ENCODE measurements at regions not wholly inside any gene's neighbourhood (a gene's known extent, or its start where the extent isn't known, plus 50 kb on each side); places are given as distances from the start of the nearest gene placed in this dataset.
A peak's percentile ranks its signal among the peaks of the same experiment; 100 is the strongest.

DNA sequence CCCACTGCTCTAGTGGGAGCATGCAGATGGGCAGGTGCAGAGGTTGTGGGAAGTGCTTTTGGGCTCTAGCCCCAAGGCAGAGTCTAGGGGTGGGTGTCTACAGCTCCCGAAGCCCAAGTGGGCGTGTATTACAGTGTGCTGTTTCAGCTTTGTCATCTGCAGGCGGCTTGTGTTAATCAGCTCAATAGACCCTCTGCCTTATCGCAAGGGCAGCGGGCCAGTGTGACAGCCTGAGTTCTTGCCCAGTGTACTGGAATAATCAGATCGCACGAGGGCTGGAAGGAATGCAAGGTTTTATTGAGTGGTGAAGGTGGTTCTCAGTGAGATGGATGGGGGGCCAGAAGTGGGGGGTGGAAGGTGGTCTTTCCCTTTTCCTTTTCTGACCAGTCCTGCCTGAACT is 529.4 kb upstream of the AMOT start:
- no peaks in the 10 kb centered on the region for H3K36me3 Mint-ChIP-seq
- no peak overlapping the region for H3K27ac Mint-ChIP-seq
- Histone ChIP-seq H3K4me3 (ENCODE audit: low read length) (no peak overlapping the region), H3K27ac (ENCODE audit: low read depth, low read length) (no peak overlapping the region), H3K36me3 (ENCODE audit: insufficient read depth, low read length) (no peaks in the 10 kb centered on the region), H3K9me3 (ENCODE audit: low read length) (no peaks in the 10 kb centered on the region), H3K27me3 (ENCODE audit: insufficient read depth, low read length, poor library complexity, severe bottlenecking) (no peaks in the 10 kb centered on the region), H3K4me1 (ENCODE audit: insufficient read depth, low read length) (no peaks in the 10 kb centered on the region)
- H3K4me1 Mint-ChIP-seq = no peaks in the 10 kb centered on the region
- POLR2A ChIA-PET = no interaction called here
- CTCF ChIA-PET = no interaction called here
- H3K4me3 Mint-ChIP-seq = no peak overlapping the region
- H3K9me3 Mint-ChIP-seq = peaks cover 0 to 5% (median 0%) of the 10 kb centered on the region in 5 donors
- no peak for DNase-seq
- H3K27me3 Mint-ChIP-seq = no peaks in the 10 kb centered on the region

DNA sequence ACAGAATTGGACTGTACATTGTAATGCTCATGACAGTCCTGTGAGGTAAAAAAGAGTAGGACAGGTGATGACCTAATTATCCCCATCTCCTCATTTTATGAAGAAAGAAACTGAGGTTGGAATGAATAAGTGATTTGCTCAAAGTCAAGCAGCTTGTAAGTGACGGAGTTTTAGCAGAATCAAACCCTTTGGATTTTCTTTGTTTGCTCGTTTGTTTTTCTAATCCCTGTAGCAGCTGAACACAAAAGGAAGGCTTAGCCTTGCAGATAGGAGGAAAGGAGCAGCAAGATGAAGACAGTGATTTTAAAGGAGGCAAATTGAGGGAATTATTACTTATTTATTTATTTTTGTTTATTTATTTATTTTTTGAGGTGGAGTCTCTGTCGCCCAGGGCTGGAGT is 528.4 kb upstream of the AMOT start:
- Histone ChIP-seq H3K27me3 (ENCODE audit: insufficient read depth, low read length, poor library complexity, severe bottlenecking) (no peaks in the 10 kb centered on the region), H3K36me3 (ENCODE audit: insufficient read depth, low read length) (no peaks in the 10 kb centered on the region), H3K9me3 (ENCODE audit: low read length) (no peaks in the 10 kb centered on the region), H3K4me3 (ENCODE audit: low read length) (no peak overlapping the region), H3K4me1 (ENCODE audit: insufficient read depth, low read length) (no peaks in the 10 kb centered on the region), H3K27ac (ENCODE audit: low read depth, low read length) (no peak overlapping the region)
- Mint-ChIP-seq H3K4me3 (no peak overlapping the region), H3K27ac (no peak overlapping the region), H3K27me3 (peaks cover 0 to 2% of the 10 kb centered on the region in 2 donors), H3K36me3 (no peaks in the 10 kb centered on the region), H3K9me3 (peaks cover 0 to 8% (median 2%) of the 10 kb centered on the region in 5 donors), H3K4me1 (no peaks in the 10 kb centered on the region)
- POLR2A ChIA-PET = no interaction called here
- DNase-seq = no peak
- CTCF ChIA-PET = no interaction called here

- H3K9me3 ChIP-seq (ENCODE audit: low read length) = no peaks in the 10 kb centered on the region
- no peaks in the 10 kb centered on the region for H3K4me1 ChIP-seq (ENCODE audit: insufficient read depth, low read length)
- Mint-ChIP-seq H3K27ac (no peak overlapping the region), H3K4me3 (no peak overlapping the region), H3K36me3 (no peaks in the 10 kb centered on the region), H3K9me3 (peaks cover 0 to 3% (median 0%) of the 10 kb centered on the region in 5 donors), H3K4me1 (no peaks in the 10 kb centered on the region), H3K27me3 (peaks cover 0 to 3% of the 10 kb centered on the region in 2 donors)
- no peaks in the 10 kb centered on the region for H3K27me3 ChIP-seq (ENCODE audit: insufficient read depth, low read length, poor library complexity, severe bottlenecking)
- DNase-seq = no peak
- H3K27ac ChIP-seq (ENCODE audit: low read depth, low read length) = no peak overlapping the region
- H3K4me3 ChIP-seq (ENCODE audit: low read length) = no peak overlapping the region
- ChIA-PET CTCF (no interaction called here), POLR2A (no interaction called here)
- no peaks in the 10 kb centered on the region for H3K36me3 ChIP-seq (ENCODE audit: insufficient read depth, low read length)
These were observed 512.5 kb upstream of the AMOT start for GRCh38 chrX:113353134-113353533.

GRCh38 chrX:113330416-113330815 is 489.8 kb upstream of the AMOT start:
- no peaks in the 10 kb centered on the region for H3K27me3 ChIP-seq (ENCODE audit: insufficient read depth, low read length, poor library complexity, severe bottlenecking)
- CTCF ChIA-PET = no interaction called here
- no peaks in the 10 kb centered on the region for H3K27me3 Mint-ChIP-seq
- no peak overlapping the region for H3K27ac ChIP-seq (ENCODE audit: low read depth, low read length)
- no peaks in the 10 kb centered on the region for H3K36me3 Mint-ChIP-seq
- no peaks in the 10 kb centered on the region for H3K4me1 Mint-ChIP-seq
- no peak overlapping the region for H3K27ac Mint-ChIP-seq
- peaks cover 0 to 3% (median 0%) of the 10 kb centered on the region in 5 donors for H3K9me3 Mint-ChIP-seq
- no peak overlapping the region for H3K4me3 ChIP-seq (ENCODE audit: low read length)
- no peak for DNase-seq
- no peaks in the 10 kb centered on the region for H3K36me3 ChIP-seq (ENCODE audit: insufficient read depth, low read length)
- no peaks in the 10 kb centered on the region for H3K4me1 ChIP-seq (ENCODE audit: insufficient read depth, low read length)
- POLR2A ChIA-PET = no interaction called here
- no peak overlapping the region for H3K4me3 Mint-ChIP-seq
- H3K9me3 ChIP-seq (ENCODE audit: low read length) = no peaks in the 10 kb centered on the region

GRCh38 chrX:113315927-113316326 is 475.3 kb upstream of the AMOT start:
- Mint-ChIP-seq H3K4me3 (no peak overlapping the region), H3K27ac (no peak overlapping the region), H3K27me3 (no peaks in the 10 kb centered on the region), H3K36me3 (no peaks in the 10 kb centered on the region), H3K4me1 (peaks cover 0 to under 1% (median 0%) of the 10 kb centered on the region in 3 donors), H3K9me3 (peaks cover 0 to 4% (median 0%) of the 10 kb centered on the region in 5 donors)
- H3K27ac ChIP-seq (ENCODE audit: low read depth, low read length) = no peak overlapping the region
- DNase-seq = no peak
- no peaks in the 10 kb centered on the region for H3K36me3 ChIP-seq (ENCODE audit: insufficient read depth, low read length)
- no peaks in the 10 kb centered on the region for H3K27me3 ChIP-seq (ENCODE audit: insufficient read depth, low read length, poor library complexity, severe bottlenecking)
- ChIA-PET POLR2A (no interaction called here), CTCF (no interaction called here)
- no peak overlapping the region for H3K4me3 ChIP-seq (ENCODE audit: low read length)
- H3K4me1 ChIP-seq (ENCODE audit: insufficient read depth, low read length) = no peaks in the 10 kb centered on the region
- no peaks in the 10 kb centered on the region for H3K9me3 ChIP-seq (ENCODE audit: low read length)

DNA sequence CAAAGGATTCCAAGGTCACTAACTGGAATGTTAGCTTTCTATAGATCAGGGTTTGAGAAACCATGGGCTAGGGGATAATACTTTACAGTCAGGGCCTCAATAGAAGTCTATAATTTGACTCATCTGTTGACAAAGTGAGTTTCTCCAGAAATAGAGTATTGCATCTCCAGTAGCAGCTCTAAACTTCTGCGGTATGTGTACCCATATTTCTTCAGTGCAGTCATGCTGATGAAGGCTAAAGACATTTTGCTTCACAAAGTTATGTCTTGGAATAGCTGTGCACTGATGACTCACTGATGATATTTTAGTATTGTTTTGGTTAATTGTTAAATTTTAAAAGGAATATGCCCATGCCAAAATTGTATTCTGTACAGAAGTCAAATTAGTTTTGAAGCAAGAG is 464.9 kb upstream of the AMOT start:
- Mint-ChIP-seq H3K9me3 (peaks cover 0 to 2% (median 0%) of the 10 kb centered on the region in 5 donors), H3K4me1 (no peaks in the 10 kb centered on the region), H3K36me3 (no peaks in the 10 kb centered on the region), H3K27ac (no peak overlapping the region), H3K4me3 (no peak overlapping the region), H3K27me3 (peaks cover 0 to 4% of the 10 kb centered on the region in 2 donors)
- H3K4me3 ChIP-seq (ENCODE audit: low read length) = no peak overlapping the region
- H3K27ac ChIP-seq (ENCODE audit: low read depth, low read length) = no peak overlapping the region
- H3K27me3 ChIP-seq (ENCODE audit: insufficient read depth, low read length, poor library complexity, severe bottlenecking) = no peaks in the 10 kb centered on the region
- H3K9me3 ChIP-seq (ENCODE audit: low read length) = no peaks in the 10 kb centered on the region
- H3K4me1 ChIP-seq (ENCODE audit: insufficient read depth, low read length) = no peaks in the 10 kb centered on the region
- CTCF ChIA-PET = no interaction called here
- no peaks in the 10 kb centered on the region for H3K36me3 ChIP-seq (ENCODE audit: insufficient read depth, low read length)
- no peak for DNase-seq
- POLR2A ChIA-PET = no interaction called here

- H3K27me3 ChIP-seq (ENCODE audit: insufficient read depth, low read length, poor library complexity, severe bottlenecking) = no peaks in the 10 kb centered on the region
- POLR2A ChIA-PET = no interaction called here
- CTCF ChIA-PET = no interaction called here
- Mint-ChIP-seq H3K27ac (peak overlapping the region in 1 of 8 donors; percentile 4), H3K27me3 (peaks cover 0 to 4% of the 10 kb centered on the region in 2 donors), H3K9me3 (peaks cover 0 to 4% (median 0%) of the 10 kb centered on the region in 5 donors), H3K36me3 (no peaks in the 10 kb centered on the region), H3K4me1 (no peaks in the 10 kb centered on the region), H3K4me3 (no peak overlapping the region)
- H3K4me1 ChIP-seq (ENCODE audit: insufficient read depth, low read length) = no peaks in the 10 kb centered on the region
- DNase-seq = no peak
- no peak overlapping the region for H3K4me3 ChIP-seq (ENCODE audit: low read length)
- no peaks in the 10 kb centered on the region for H3K9me3 ChIP-seq (ENCODE audit: low read length)
- H3K27ac ChIP-seq (ENCODE audit: low read depth, low read length) = no peak overlapping the region
- no peaks in the 10 kb centered on the region for H3K36me3 ChIP-seq (ENCODE audit: insufficient read depth, low read length)
These were observed 459.9 kb upstream of the AMOT start for GRCh38 chrX:113300580-113300979.

GRCh38 chrX:113297437-113297836 is 456.8 kb upstream of the AMOT start:
- no peak for DNase-seq
- H3K27ac ChIP-seq (ENCODE audit: low read depth, low read length) = no peak overlapping the region
- peaks cover 0 to 4% (median 0%) of the 10 kb centered on the region in 5 donors for H3K9me3 Mint-ChIP-seq
- no peak overlapping the region for H3K27ac Mint-ChIP-seq
- ChIA-PET POLR2A (no interaction called here), CTCF (no interaction called here)
- H3K27me3 ChIP-seq (ENCODE audit: insufficient read depth, low read length, poor library complexity, severe bottlenecking) = no peaks in the 10 kb centered on the region
- H3K4me3 Mint-ChIP-seq = no peak overlapping the region
- no peaks in the 10 kb centered on the region for H3K36me3 ChIP-seq (ENCODE audit: insufficient read depth, low read length)
- H3K9me3 ChIP-seq (ENCODE audit: low read length) = no peaks in the 10 kb centered on the region
- H3K36me3 Mint-ChIP-seq = no peaks in the 10 kb centered on the region
- no peaks in the 10 kb centered on the region for H3K4me1 ChIP-seq (ENCODE audit: insufficient read depth, low read length)
- no peaks in the 10 kb centered on the region for H3K4me1 Mint-ChIP-seq
- no peak overlapping the region for H3K4me3 ChIP-seq (ENCODE audit: low read length)
- H3K27me3 Mint-ChIP-seq = no peaks in the 10 kb centered on the region

- Mint-ChIP-seq H3K36me3 (no peaks in the 10 kb centered on the region), H3K27me3 (no peaks in the 10 kb centered on the region), H3K4me1 (no peaks in the 10 kb centered on the region), H3K4me3 (no peak overlapping the region), H3K27ac (no peak overlapping the region), H3K9me3 (peaks cover 0 to 2% (median 0%) of the 10 kb centered on the region in 5 donors)
- H3K36me3 ChIP-seq (ENCODE audit: insufficient read depth, low read length) = no peaks in the 10 kb centered on the region
- POLR2A ChIA-PET = no interaction called here
- H3K9me3 ChIP-seq (ENCODE audit: low read length) = no peaks in the 10 kb centered on the region
- H3K4me1 ChIP-seq (ENCODE audit: insufficient read depth, low read length) = no peaks in the 10 kb centered on the region
- CTCF ChIA-PET = no interaction called here
- DNase-seq = no peak
- H3K4me3 ChIP-seq (ENCODE audit: low read length) = no peak overlapping the region
- H3K27ac ChIP-seq (ENCODE audit: low read depth, low read length) = no peak overlapping the region
- H3K27me3 ChIP-seq (ENCODE audit: insufficient read depth, low read length, poor library complexity, severe bottlenecking) = no peaks in the 10 kb centered on the region
These were observed 448.9 kb upstream of the AMOT start for GRCh38 chrX:113289503-113289902.
